GM12878 (cell line): ENCODE measurements at regions not wholly inside any gene's neighbourhood (a gene's known extent, or its start where the extent isn't known, plus 50 kb on each side); places are given as distances from the start of the nearest gene placed in this dataset.

Experiments used
- ATAC-seq: fragments of 200-7000 bp; cut with Tn5 transposase; 3 replicates; pipeline ENCODE4 v1.9.1; 2020; ENCODE audit warnings: mild to moderate bottlenecking, moderate library complexity
- BruUV-seq: library from RNA; stranded (reverse); fragments of 400-500 nt; replicated peaks from 2 replicates; lab custom pipeline; 2021; lab: Mats Ljungman, UMichigan
- CTCF ChIA-PET: fragments of 300-600 bp; sonication (Branson Sonifier 250); formaldehyde crosslinking; extraction: SDS; loops from one replicate; lab custom pipeline; 2021; ENCODE audit warnings: inconsistent platforms; lab: Yijun Ruan, JAX
- POLR2A ChIA-PET: fragments of 350-600 bp; formaldehyde crosslinking; extraction: SDS; loops from one replicate; lab custom pipeline; 2021; ENCODE audit warnings: inconsistent platforms; lab: Charles Lee
- RAD21 ChIA-PET: fragments of 300-600 bp; sonication (Branson Sonifier 250); formaldehyde crosslinking; loops from one replicate; lab custom pipeline; 2023; ENCODE audit warnings: antibody characterized with exemption; ENCODE audit not compliant: unreplicated experiment; lab: Charles Lee
- SMC1A ChIA-PET: fragments of 300-600 bp; sonication (Branson Sonifier 250); formaldehyde crosslinking; loops from one replicate; lab custom pipeline; 2023; ENCODE audit not compliant: unreplicated experiment, uncharacterized antibody; lab: Charles Lee
- DNase-seq: peaks from one replicate; pipeline ENCODE4 v3.0.0-alpha.2; 2011; ENCODE audit warnings: low read depth, low spot score
- FAIRE-seq: peaks from 3 replicates; lab custom pipeline; 2011; peaks lifted over from hg19 to GRCh38; lab: Jason Lieb, UNC
- H2AFZ ChIP-seq: 2 replicates; pipeline ENCODE4 v1.6.0; 2011; ENCODE audit warnings: low read depth, low read length, control low read depth; ENCODE audit not compliant: control insufficient read depth
- H3K27ac ChIP-seq: 2 replicates; pipeline ENCODE4 v1.5.1; 2011; ENCODE audit warnings: control low read depth; ENCODE audit not compliant: control insufficient read depth, insufficient read depth
- H3K27me3 ChIP-seq, 2 experiments: replicated peaks in 1 of 2; 2 replicates each; pipeline versions ENCODE4 v1.6.0 to v1.6.1; 2011; ENCODE audit warnings: low read length in 1 of 2; ENCODE audit not compliant: control insufficient read depth in 2 of 2, insufficient read depth in 2 of 2
- H3K36me3 ChIP-seq, 2 experiments: 2 replicates each; pipeline ENCODE4 v1.5.1; 2011; ENCODE audit warnings: low read length in 1 of 2; ENCODE audit not compliant: control insufficient read depth in 2 of 2, insufficient read depth in 2 of 2
- H3K4me1 ChIP-seq: 2 replicates; pipeline ENCODE4 v1.6.1; 2011; ENCODE audit warnings: mild to moderate bottlenecking, low read length, moderate library complexity, mixed read lengths; ENCODE audit not compliant: control insufficient read depth, insufficient read depth
- H3K4me2 ChIP-seq: 2 replicates; pipeline ENCODE4 v1.6.0; 2011; ENCODE audit warnings: control low read depth; ENCODE audit not compliant: control insufficient read depth, insufficient read depth
- H3K4me3 ChIP-seq: fragments of 200-600 bp; sonication (generic); 2 replicates; pipeline ENCODE4 v1.5.1; 2016
- H3K79me2 ChIP-seq: 2 replicates; pipeline ENCODE4 v1.6.0; 2011; ENCODE audit warnings: low read length; ENCODE audit not compliant: control insufficient read depth, insufficient read depth
- H3K9ac ChIP-seq: 2 replicates; pipeline ENCODE4 v1.8.0; 2011; ENCODE audit warnings: low read length, control low read depth, mixed read lengths; ENCODE audit not compliant: control insufficient read depth, insufficient read depth
- H3K9me3 ChIP-seq: replicated peaks from 3 replicates; pipeline ENCODE4 v1.5.1; 2011; ENCODE audit warnings: mild to moderate bottlenecking, low read length; ENCODE audit not compliant: control insufficient read depth, insufficient read depth
- H4K20me1 ChIP-seq: 2 replicates; pipeline ENCODE4 v1.6.0; 2011; ENCODE audit not compliant: control insufficient read depth, insufficient read depth
- ESRRA ChIP-seq: IDR thresholded peaks from 2 replicates; pipeline ENCODE4 v1.6.1; 2012; ENCODE audit warnings: mild to moderate bottlenecking, low read length, improper control_type of control experiment
- ETV6 ChIP-seq, 2 experiments: fragments of 450-650 bp in 1 of 2; IDR thresholded peaks in 1 of 2; conservative IDR thresholded peaks in 1 of 2; 2 replicates each; pipeline ENCODE4 v1.6.1; 2014; ENCODE audit warnings: antibody characterized with exemption in 1 of 2, borderline replicate concordance in 1 of 2, low read depth in 1 of 2, mild to moderate bottlenecking in 1 of 2, moderate library complexity in 1 of 2
- MAX ChIP-seq: IDR thresholded peaks from 2 replicates; pipeline ENCODE4 v1.6.1; 2012; ENCODE audit warnings: low read depth, low read length, improper control_type of control experiment
- MEF2A ChIP-seq: IDR thresholded peaks from 2 replicates; pipeline ENCODE4 v1.6.1; 2011; ENCODE audit warnings: low read depth, mild to moderate bottlenecking, low read length, moderate library complexity; ENCODE audit not compliant: insufficient read depth
- NFYA ChIP-seq: IDR thresholded peaks from 2 replicates; pipeline ENCODE4 v1.6.1; 2011; ENCODE audit warnings: low read depth, mild to moderate bottlenecking, low read length, improper control_type of control experiment, borderline replicate concordance
- NFYB ChIP-seq: IDR thresholded peaks from 2 replicates; pipeline ENCODE4 v1.6.1; 2011; ENCODE audit warnings: low read depth, mild to moderate bottlenecking, low read length, improper control_type of control experiment, moderate library complexity; ENCODE audit not compliant: insufficient read depth
- RAD51 ChIP-seq: fragments of 450-650 bp; IDR thresholded peaks from 2 replicates; pipeline ENCODE4 v1.6.1; 2016; ENCODE audit warnings: moderate library complexity, mild to moderate bottlenecking, inconsistent platforms
- RUNX3 ChIP-seq: IDR thresholded peaks from 2 replicates; pipeline ENCODE4 v1.6.1; 2012; ENCODE audit warnings: low read length, inconsistent platforms
- SREBF2 ChIP-seq: IDR thresholded peaks from 2 replicates; pipeline ENCODE4 v1.6.1; 2012; ENCODE audit warnings: mild to moderate bottlenecking, low read length
- TAF1 ChIP-seq: IDR thresholded peaks from 2 replicates; pipeline ENCODE4 v1.6.1; 2011; ENCODE audit warnings: mild to moderate bottlenecking, low read depth, low read length, borderline replicate concordance
- TCF7 ChIP-seq: IDR thresholded peaks from 2 replicates; pipeline ENCODE4 v1.6.1; 2014; ENCODE audit warnings: antibody characterized with exemption, borderline replicate concordance
- YBX1 ChIP-seq: fragments of 450-650 bp; IDR thresholded peaks from 2 replicates; pipeline ENCODE4 v1.6.1; 2016; ENCODE audit warnings: antibody characterized with exemption
- ZNF687 ChIP-seq: fragments of 450-650 bp; IDR thresholded peaks from 2 replicates; pipeline ENCODE4 v1.6.1; 2017; ENCODE audit warnings: mild to moderate bottlenecking, moderate library complexity
- WGBS: methylation state at CpG from one replicate; pipeline ENCODE4 v1.1.6; 2016; ENCODE audit warnings: low lambda C conversion rate; ENCODE audit not compliant: insufficient replicate concordance, insufficient coverage; ENCODE audit errors: missing lambda C conversion rate; 5-methylcytosine and 5-hydroxymethylcytosine counted together
- in situ Hi-C: fragments of 300-500 bp; cut with MboI; formaldehyde crosslinking; loops from 9 replicates; pipeline ENCODE4 v1.14.3; 2018; ENCODE audit warnings: mixed read lengths
- intact Hi-C: fragments of 100-400 bp; cut with micrococcal nuclease; formaldehyde crosslinking; loops from one replicate; pipeline ENCODE4 v1.14.2; 2022; ENCODE audit not compliant: unreplicated experiment
- TF ChIP-seq, protein P1 (sequence below): IDR thresholded peaks from 2 replicates; pipeline ENCODE4 v1.6.1; 2011; ENCODE audit warnings: low read depth, low read length, improper control_type of control experiment, borderline replicate concordance
- TF ChIP-seq, protein P2 (sequence below): IDR thresholded peaks from 2 replicates; pipeline ENCODE4 v1.6.1; 2012; ENCODE audit warnings: low read length, inconsistent platforms

- peak; percentile 65 for FAIRE-seq
- WGBS = 62% methylated on average over 5 of the region's 5 CpGs
Measured at GRCh38 chr7:152912511-152912910, 153.0 kb downstream of the ACTR3B start.

More at GRCh38 chr7:152912511-152912910, 153.0 kb downstream of the ACTR3B start:
- ChIA-PET RAD21 (no interaction called here), SMC1A (no interaction called here), CTCF (no interaction called here), POLR2A (no interaction called here)
- no peak for ATAC-seq
- intact Hi-C loops = no loop called here
- no peak overlapping the region for H3K4me3 ChIP-seq
- H2AFZ ChIP-seq = no peak overlapping the region
- no peak for DNase-seq
- no peak overlapping the region for H3K4me2 ChIP-seq
- no peaks in the 10 kb centered on the region for H3K36me3 ChIP-seq
- in situ Hi-C loops = no loop called here
- H3K4me1 ChIP-seq = no peaks in the 10 kb centered on the region
- no peak overlapping the region for H3K9ac ChIP-seq
- no peak overlapping the region for H3K27ac ChIP-seq
- H4K20me1 ChIP-seq = no peaks in the 10 kb centered on the region
- BruUV-seq = no TSS peak
- no peaks in the 10 kb centered on the region for H3K79me2 ChIP-seq
- no peaks in the 10 kb centered on the region for H3K9me3 ChIP-seq
- no peaks in the 10 kb centered on the region for H3K27me3 ChIP-seq
- TF ChIP-seq MEF2A = no peak
- TF ChIP-seq TAF1 = no peak
- TF ChIP-seq NFYB = no peak
- TF ChIP-seq RUNX3 = no peak
- no peak for TF ChIP-seq ETV6 (conservative IDR thresholded peaks at IDR 0.05 in 1 of 2, IDR thresholded peaks at IDR 0.05 in 1 of 2; ENCODE audit: borderline replicate concordance in 1 of 2, low read depth in 1 of 2)
- TF ChIP-seq RAD51 = no peak
- TF ChIP-seq YBX1 = no peak
- TF ChIP-seq SREBF2 = no peak
- no peak for TF ChIP-seq MAX
- no peak for TF ChIP-seq ESRRA
- TF ChIP-seq ZNF687 = no peak
- TF ChIP-seq NFYA = no peak
- TF ChIP-seq TCF7 = no peak
- TF ChIP-seq, protein P1, sequence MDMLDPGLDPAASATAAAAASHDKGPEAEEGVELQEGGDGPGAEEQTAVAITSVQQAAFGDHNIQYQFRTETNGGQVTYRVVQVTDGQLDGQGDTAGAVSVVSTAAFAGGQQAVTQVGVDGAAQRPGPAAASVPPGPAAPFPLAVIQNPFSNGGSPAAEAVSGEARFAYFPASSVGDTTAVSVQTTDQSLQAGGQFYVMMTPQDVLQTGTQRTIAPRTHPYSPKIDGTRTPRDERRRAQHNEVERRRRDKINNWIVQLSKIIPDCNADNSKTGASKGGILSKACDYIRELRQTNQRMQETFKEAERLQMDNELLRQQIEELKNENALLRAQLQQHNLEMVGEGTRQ = no peak
- TF ChIP-seq, protein P2, sequence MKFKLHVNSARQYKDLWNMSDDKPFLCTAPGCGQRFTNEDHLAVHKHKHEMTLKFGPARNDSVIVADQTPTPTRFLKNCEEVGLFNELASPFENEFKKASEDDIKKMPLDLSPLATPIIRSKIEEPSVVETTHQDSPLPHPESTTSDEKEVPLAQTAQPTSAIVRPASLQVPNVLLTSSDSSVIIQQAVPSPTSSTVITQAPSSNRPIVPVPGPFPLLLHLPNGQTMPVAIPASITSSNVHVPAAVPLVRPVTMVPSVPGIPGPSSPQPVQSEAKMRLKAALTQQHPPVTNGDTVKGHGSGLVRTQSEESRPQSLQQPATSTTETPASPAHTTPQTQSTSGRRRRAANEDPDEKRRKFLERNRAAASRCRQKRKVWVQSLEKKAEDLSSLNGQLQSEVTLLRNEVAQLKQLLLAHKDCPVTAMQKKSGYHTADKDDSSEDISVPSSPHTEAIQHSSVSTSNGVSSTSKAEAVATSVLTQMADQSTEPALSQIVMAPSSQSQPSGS = no peak
